ENCODE measurements at regions not wholly inside any gene's neighbourhood (a gene's known extent, or its start where the extent isn't known, plus 50 kb on each side); places are given as distances from the start of the nearest gene placed in this dataset.

DNA sequence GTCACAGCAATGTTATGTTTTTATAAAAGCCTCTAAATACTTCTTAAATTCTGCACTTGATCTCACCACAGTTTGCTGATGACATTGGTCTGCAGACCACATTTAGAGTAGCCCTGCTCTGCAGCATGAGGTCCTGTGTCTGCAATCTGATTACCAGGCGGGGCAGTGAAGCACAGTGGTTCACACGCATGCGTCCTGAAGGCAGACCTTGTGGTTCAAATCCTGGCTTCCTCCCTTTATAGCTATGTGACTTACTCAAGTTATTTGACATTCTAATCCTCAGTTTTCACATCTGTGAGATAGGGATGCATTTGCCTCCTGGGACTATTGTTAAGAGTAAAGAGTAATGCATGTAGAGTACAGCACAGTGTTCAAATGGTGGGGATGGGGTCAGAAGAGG lies 50.3 kb downstream of the BMAL2 start:
- no peaks in the 10 kb centered on the region for H3K9me3 Mint-ChIP-seq

DNA sequence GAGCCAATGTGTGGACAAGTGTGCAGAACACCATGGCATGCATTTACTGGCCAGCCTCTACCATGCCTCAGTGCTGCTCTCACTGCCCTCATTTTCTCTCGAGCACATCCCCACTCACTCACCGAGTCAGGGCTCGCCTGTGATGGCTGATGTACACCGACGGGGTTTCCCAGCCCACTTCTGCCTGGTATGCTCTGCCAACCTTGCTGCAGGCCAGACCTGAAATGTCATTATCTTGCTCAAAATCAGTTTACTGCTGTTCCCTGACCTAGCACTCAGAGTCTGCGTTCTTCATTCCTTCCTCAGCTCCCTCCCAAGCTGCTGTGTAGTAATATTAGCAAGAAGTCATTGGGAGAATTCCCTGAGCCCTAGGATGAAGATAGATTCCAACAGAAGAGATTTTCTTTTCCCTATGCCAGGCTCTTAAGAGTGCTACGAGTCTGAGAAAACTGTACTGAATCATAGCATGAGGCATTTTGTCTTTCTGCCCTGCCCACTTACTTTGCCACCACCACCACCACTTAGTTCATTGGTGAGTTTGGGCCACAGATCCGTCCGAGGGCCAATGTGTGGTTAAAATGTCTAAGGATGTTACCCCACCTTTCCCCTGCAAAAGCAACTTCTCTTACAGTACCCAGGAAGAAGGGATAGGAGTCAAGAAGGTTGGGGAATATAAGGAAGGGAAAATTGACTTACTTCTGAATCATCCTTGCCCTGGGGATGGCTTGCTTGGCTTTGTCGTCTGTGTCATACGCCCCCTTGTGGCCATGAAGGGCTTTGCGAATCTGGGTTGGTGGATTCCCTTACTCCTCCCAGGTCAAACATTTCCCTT lies 51.0 kb downstream of the BMAL2 start:
- no peaks in the 10 kb centered on the region for H3K27me3 Mint-ChIP-seq
- Histone ChIP-seq H3K9me3 (ENCODE audit: control insufficient read depth in 1 of 2, low read length in 2 of 2) (no peaks in the 10 kb centered on the region), H3K4me3 (ENCODE audit: low read length in 2 of 2) (no peak overlapping the region), H3K4me1 (ENCODE audit: insufficient read depth, low read length) (no peaks in the 10 kb centered on the region), H3K36me3 (ENCODE audit: insufficient read depth, low read length) (no peaks in the 10 kb centered on the region), H3K27ac (ENCODE audit: low read depth, low read length) (no peak overlapping the region), H3K27me3 (ENCODE audit: insufficient read depth, low read length) (no peaks in the 10 kb centered on the region)
- H3K4me3 Mint-ChIP-seq = no peak overlapping the region
- no peaks in the 10 kb centered on the region for H3K4me1 Mint-ChIP-seq
- no peaks in the 10 kb centered on the region for H3K36me3 Mint-ChIP-seq
- ChIA-PET CTCF (ENCODE audit: partially characterized antibody) (interaction anchor here (0.9 to 3.0 kb wide), 8 partner anchors 11 to 369 kb away, joined by 3 to 7 read pairs (median 4); partner anchors contain the start of gene TM7SF3), POLR2A (ENCODE audit: partially characterized antibody) (no interaction called here)
- peak; percentile 23 to 45 (median 41) for DNase-seq
- intact Hi-C loops (cut with micrococcal nuclease) = no loop called here
- no peaks in the 10 kb centered on the region for H3K9me3 Mint-ChIP-seq
- H3K27ac Mint-ChIP-seq = no peak overlapping the region

More for the DNA sequence above, 50.3 kb downstream of the BMAL2 start:
- CTCF ChIA-PET (ENCODE audit: partially characterized antibody) = interaction anchor here (4.0 kb wide), 1 partner anchor 12 kb away, joined by 19 read pairs; no protein-coding TSS in a partner anchor
- no peaks in the 10 kb centered on the region for H3K9me3 ChIP-seq (ENCODE audit: control insufficient read depth in 1 of 2, low read length in 2 of 2)
- Mint-ChIP-seq H3K4me1 (no peaks in the 10 kb centered on the region), H3K4me3 (no peak overlapping the region), H3K27me3 (no peaks in the 10 kb centered on the region), H3K27ac (no peak overlapping the region), H3K36me3 (no peaks in the 10 kb centered on the region)
- no peak overlapping the region for H3K4me3 ChIP-seq (ENCODE audit: low read length in 2 of 2)
- H3K27ac ChIP-seq (ENCODE audit: low read depth, low read length) = no peak overlapping the region
- POLR2A ChIA-PET (ENCODE audit: partially characterized antibody) = no interaction called here
- no peak for DNase-seq
- intact Hi-C loops (cut with micrococcal nuclease) = no loop called here
- H3K4me1 ChIP-seq (ENCODE audit: insufficient read depth, low read length) = no peaks in the 10 kb centered on the region
- H3K27me3 ChIP-seq (ENCODE audit: insufficient read depth, low read length) = no peaks in the 10 kb centered on the region
- H3K36me3 ChIP-seq (ENCODE audit: insufficient read depth, low read length) = no peaks in the 10 kb centered on the region

DNA sequence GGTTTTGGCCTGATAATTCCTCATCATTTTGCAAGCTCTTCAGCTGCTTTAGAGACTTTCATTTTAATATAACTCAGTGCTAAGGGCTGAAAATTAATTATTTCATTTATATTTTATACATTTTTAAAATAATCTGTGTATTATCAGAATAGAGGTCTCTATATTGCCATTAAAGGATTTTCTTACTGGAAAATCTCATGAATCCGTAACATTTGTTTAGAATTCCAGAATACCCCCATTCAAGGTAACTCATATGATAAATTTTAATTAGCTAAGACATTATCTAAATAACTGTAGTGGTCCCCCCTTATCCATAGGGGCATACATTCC lies 51.6 kb downstream of the BMAL2 start:
- Mint-ChIP-seq H3K27me3 (no peaks in the 10 kb centered on the region), H3K4me1 (no peaks in the 10 kb centered on the region), H3K36me3 (no peaks in the 10 kb centered on the region), H3K27ac (no peak overlapping the region), H3K9me3 (no peaks in the 10 kb centered on the region), H3K4me3 (no peak overlapping the region)
- no peak overlapping the region for H3K4me3 ChIP-seq (ENCODE audit: low read length in 2 of 2)
- H3K9me3 ChIP-seq (ENCODE audit: control insufficient read depth in 1 of 2, low read length in 2 of 2) = no peaks in the 10 kb centered on the region
- ChIA-PET POLR2A (ENCODE audit: partially characterized antibody) (no interaction called here), CTCF (ENCODE audit: partially characterized antibody) (interaction anchor here (0.7 to 3.0 kb wide), 12 partner anchors 9 to 370 kb away, joined by 3 to 7 read pairs (median 4); partner anchors contain the start of gene TM7SF3)
- no peak overlapping the region for H3K27ac ChIP-seq (ENCODE audit: low read depth, low read length)
- DNase-seq = no peak
- no peaks in the 10 kb centered on the region for H3K4me1 ChIP-seq (ENCODE audit: insufficient read depth, low read length)
- no peaks in the 10 kb centered on the region for H3K36me3 ChIP-seq (ENCODE audit: insufficient read depth, low read length)
- H3K27me3 ChIP-seq (ENCODE audit: insufficient read depth, low read length) = no peaks in the 10 kb centered on the region
- intact Hi-C loops (cut with micrococcal nuclease) = no loop called here

DNA sequence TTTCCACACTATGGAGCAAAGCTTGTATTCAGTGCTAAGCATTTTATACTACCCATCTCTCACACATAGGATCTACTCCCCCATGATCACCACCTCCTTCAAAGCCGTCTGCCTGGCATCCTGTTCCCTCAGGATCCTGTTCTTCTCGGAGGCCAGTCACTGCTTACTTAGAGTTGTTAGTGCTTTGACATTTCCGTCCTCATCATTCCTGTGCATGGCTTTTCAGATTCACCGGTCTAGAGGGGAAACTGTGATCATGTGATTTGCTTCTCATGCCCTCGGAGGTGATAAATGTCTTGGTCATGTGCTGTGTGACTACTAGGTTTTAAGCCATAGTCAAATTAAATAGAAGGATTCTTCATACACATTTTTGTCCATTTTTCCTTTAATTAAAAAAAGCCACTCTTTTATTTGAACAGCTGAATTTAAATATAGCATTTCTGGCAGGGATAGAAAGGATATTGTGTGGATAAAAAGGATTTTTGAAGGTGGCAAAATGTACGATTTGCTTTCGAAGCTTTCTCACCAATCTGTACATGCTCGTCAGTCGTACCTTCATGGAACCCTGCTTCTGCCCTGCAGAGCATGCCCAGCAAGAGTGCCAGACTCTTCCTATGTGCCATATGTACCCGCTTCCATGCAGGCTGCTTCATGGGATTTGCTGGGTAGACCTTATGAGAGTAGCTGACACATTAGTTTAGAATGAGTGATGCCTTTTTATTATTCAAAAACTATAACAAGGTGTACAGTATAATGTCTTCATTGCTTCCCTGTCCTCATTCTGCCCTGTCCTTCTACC lies 53.3 kb downstream of the BMAL2 start:
- no peak overlapping the region for H3K27ac ChIP-seq (ENCODE audit: low read depth, low read length)
- H3K9me3 Mint-ChIP-seq = no peaks in the 10 kb centered on the region
- ChIA-PET CTCF (ENCODE audit: partially characterized antibody) (interaction anchor here (0.6 to 3.0 kb wide), 7 partner anchors 11 to 30 kb away, joined by 4 to 7 read pairs (median 4); no protein-coding TSS in a partner anchor), POLR2A (ENCODE audit: partially characterized antibody) (no interaction called here)
- no peak overlapping the region for H3K4me3 Mint-ChIP-seq
- H3K9me3 ChIP-seq (ENCODE audit: control insufficient read depth in 1 of 2, low read length in 2 of 2) = no peaks in the 10 kb centered on the region
- DNase-seq = no peak
- H3K4me1 Mint-ChIP-seq = no peaks in the 10 kb centered on the region
- H3K36me3 ChIP-seq (ENCODE audit: insufficient read depth, low read length) = no peaks in the 10 kb centered on the region
- no peaks in the 10 kb centered on the region for H3K36me3 Mint-ChIP-seq
- H3K27me3 ChIP-seq (ENCODE audit: insufficient read depth, low read length) = no peaks in the 10 kb centered on the region
- intact Hi-C loops (cut with micrococcal nuclease) = no loop called here
- H3K27ac Mint-ChIP-seq = no peak overlapping the region
- no peak overlapping the region for H3K4me3 ChIP-seq (ENCODE audit: low read length in 2 of 2)
- H3K27me3 Mint-ChIP-seq = no peaks in the 10 kb centered on the region
- no peaks in the 10 kb centered on the region for H3K4me1 ChIP-seq (ENCODE audit: insufficient read depth, low read length)

DNA sequence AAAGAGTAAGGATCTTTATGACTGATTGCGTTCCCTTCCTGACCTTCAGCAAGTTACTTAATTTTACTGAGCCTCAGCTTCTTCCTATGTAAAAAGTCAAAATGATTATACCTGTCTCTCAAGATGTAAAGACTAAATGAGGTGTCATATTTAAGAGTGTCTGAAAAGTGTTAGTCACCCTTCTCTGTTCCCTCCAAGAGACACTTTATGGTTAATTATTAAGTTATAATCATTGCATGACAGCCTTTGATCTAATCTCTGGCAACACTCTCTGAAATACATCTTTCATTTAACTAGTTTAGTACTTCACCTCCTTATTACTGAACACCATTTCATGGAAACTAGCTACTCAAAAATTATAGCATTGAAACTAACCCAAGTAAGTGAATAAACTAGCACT lies 54.8 kb downstream of the BMAL2 start:
- Histone ChIP-seq H3K27me3 (ENCODE audit: insufficient read depth, low read length) (no peaks in the 10 kb centered on the region), H3K9me3 (ENCODE audit: control insufficient read depth in 1 of 2, low read length in 2 of 2) (no peaks in the 10 kb centered on the region), H3K27ac (ENCODE audit: low read depth, low read length) (no peak overlapping the region), H3K4me1 (ENCODE audit: insufficient read depth, low read length) (no peaks in the 10 kb centered on the region), H3K36me3 (ENCODE audit: insufficient read depth, low read length) (no peaks in the 10 kb centered on the region), H3K4me3 (ENCODE audit: low read length in 2 of 2) (no peak overlapping the region)
- Mint-ChIP-seq H3K27ac (no peak overlapping the region), H3K9me3 (no peaks in the 10 kb centered on the region), H3K36me3 (no peaks in the 10 kb centered on the region), H3K27me3 (peaks cover 0 to 2% of the 10 kb centered on the region in 2 donors), H3K4me1 (no peaks in the 10 kb centered on the region), H3K4me3 (no peak overlapping the region)
- intact Hi-C loops (cut with micrococcal nuclease) = no loop called here
- ChIA-PET CTCF (ENCODE audit: partially characterized antibody) (interaction anchor here (1.2 to 1.5 kb wide), 3 partner anchors 28 to 47 kb away, joined by 3 to 4 read pairs (median 3); no protein-coding TSS in a partner anchor), POLR2A (ENCODE audit: partially characterized antibody) (no interaction called here)
- no peak for DNase-seq

DNA sequence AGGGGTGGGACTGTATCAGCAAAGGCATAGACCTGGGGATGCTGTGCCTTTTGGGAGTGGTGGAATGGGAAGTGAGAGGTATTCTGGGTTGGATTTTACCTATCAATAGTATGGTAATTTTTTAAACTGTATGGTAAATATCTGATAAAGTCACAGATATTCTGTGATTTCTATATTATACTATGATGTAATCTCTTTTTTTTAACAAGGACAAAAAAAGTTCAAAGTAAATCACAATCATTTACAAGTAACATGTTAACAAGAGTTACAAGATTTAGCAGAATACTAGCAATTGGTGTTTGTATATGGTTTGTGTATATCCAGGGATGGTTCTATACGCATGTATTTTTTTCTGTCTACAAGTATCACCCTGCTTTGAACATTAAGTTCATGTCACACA lies 56.0 kb downstream of the BMAL2 start:
- H3K9me3 Mint-ChIP-seq = no peaks in the 10 kb centered on the region
- Histone ChIP-seq H3K27me3 (ENCODE audit: insufficient read depth, low read length) (no peaks in the 10 kb centered on the region), H3K4me3 (ENCODE audit: low read length in 2 of 2) (no peak overlapping the region), H3K9me3 (ENCODE audit: control insufficient read depth in 1 of 2, low read length in 2 of 2) (no peaks in the 10 kb centered on the region), H3K27ac (ENCODE audit: low read depth, low read length) (no peak overlapping the region), H3K4me1 (ENCODE audit: insufficient read depth, low read length) (no peaks in the 10 kb centered on the region), H3K36me3 (ENCODE audit: insufficient read depth, low read length) (no peaks in the 10 kb centered on the region)
- H3K27ac Mint-ChIP-seq = no peak overlapping the region
- POLR2A ChIA-PET (ENCODE audit: partially characterized antibody) = no interaction called here
- H3K27me3 Mint-ChIP-seq = peaks cover 0 to 2% of the 10 kb centered on the region in 2 donors
- DNase-seq = no peak
- H3K36me3 Mint-ChIP-seq = no peaks in the 10 kb centered on the region
- no peaks in the 10 kb centered on the region for H3K4me1 Mint-ChIP-seq
- intact Hi-C loops (cut with micrococcal nuclease) = no loop called here
- CTCF ChIA-PET (ENCODE audit: partially characterized antibody) = interaction anchor here (1.4 kb wide), 1 partner anchor 9 kb away, joined by 5 read pairs; no protein-coding TSS in a partner anchor
- no peak overlapping the region for H3K4me3 Mint-ChIP-seq

DNA sequence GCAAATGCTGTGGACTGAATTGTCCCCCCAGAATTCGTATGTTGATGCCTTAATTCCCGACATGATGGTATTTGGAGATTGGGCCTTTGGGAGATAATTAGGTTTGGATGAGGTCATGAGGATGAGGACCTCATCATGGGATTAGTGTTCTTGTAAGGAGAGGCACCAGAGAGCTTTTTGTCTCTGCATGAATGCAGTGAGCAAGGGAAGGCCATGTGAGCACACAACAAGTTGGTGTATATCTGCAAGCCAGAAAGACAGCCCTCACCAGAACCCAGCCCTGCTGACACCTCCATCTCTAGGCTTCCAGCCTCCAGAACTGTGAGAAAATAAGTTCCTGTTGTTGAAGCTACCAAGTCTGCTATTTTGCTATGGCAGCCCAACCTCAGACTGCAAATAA lies 51.9 kb upstream of the SMCO2 start:
- ChIA-PET POLR2A (ENCODE audit: partially characterized antibody) (no interaction called here), CTCF (ENCODE audit: partially characterized antibody) (interaction anchor here (0.9 to 1.5 kb wide), 2 partner anchors 10 to 39 kb away, joined by 4 read pairs; no protein-coding TSS in a partner anchor)
- Histone ChIP-seq H3K27me3 (ENCODE audit: insufficient read depth, low read length) (no peaks in the 10 kb centered on the region), H3K4me3 (ENCODE audit: low read length in 2 of 2) (no peak overlapping the region), H3K9me3 (ENCODE audit: control insufficient read depth in 1 of 2, low read length in 2 of 2) (no peaks in the 10 kb centered on the region), H3K27ac (ENCODE audit: low read depth, low read length) (no peak overlapping the region), H3K36me3 (ENCODE audit: insufficient read depth, low read length) (no peaks in the 10 kb centered on the region), H3K4me1 (ENCODE audit: insufficient read depth, low read length) (no peaks in the 10 kb centered on the region)
- H3K27me3 Mint-ChIP-seq = peaks cover 0 to 2% of the 10 kb centered on the region in 2 donors
- intact Hi-C loops (cut with micrococcal nuclease) = no loop called here
- H3K9me3 Mint-ChIP-seq = no peaks in the 10 kb centered on the region
- no peak overlapping the region for H3K4me3 Mint-ChIP-seq
- H3K27ac Mint-ChIP-seq = no peak overlapping the region
- DNase-seq = no peak
- H3K4me1 Mint-ChIP-seq = no peaks in the 10 kb centered on the region
- H3K36me3 Mint-ChIP-seq = no peaks in the 10 kb centered on the region

All from CD4-positive, alpha-beta memory T cell (primary cell).